ENCODE measurements at regions not wholly inside any gene's neighbourhood (a gene's known extent, or its start where the extent isn't known, plus 50 kb on each side); places are given as distances from the start of the nearest gene placed in this dataset.
"Not testable (repeated sequence)": the region's sequence is repeated elsewhere in the genome, so short reads cannot be mapped to it uniquely, and the experiment has no call there.

- H3K36me3 ChIP-seq (ENCODE audit: control insufficient read depth, insufficient read depth, low read length) = no peaks in the 10 kb centered on the region
- H3K27ac Mint-ChIP-seq = no peak overlapping the region
- H3K27me3 Mint-ChIP-seq = no peaks in the 10 kb centered on the region
- no peak overlapping the region for H3K4me3 ChIP-seq (ENCODE audit: low read depth, low read length)
- DNase-seq (no peak), ATAC-seq (ENCODE audit: low read depth in 2 of 2) (no peak)
- no peaks in the 10 kb centered on the region for H3K27me3 ChIP-seq (ENCODE audit: control insufficient read depth, insufficient read depth, low read length)
- H3K36me3 Mint-ChIP-seq = no peaks in the 10 kb centered on the region
- no peak overlapping the region for H3K4me3 Mint-ChIP-seq
- H3K4me1 Mint-ChIP-seq = peaks cover 4 to 27% (median 16%) of the 10 kb centered on the region in 4 donors
- no peaks in the 10 kb centered on the region for H3K4me1 ChIP-seq (ENCODE audit: control insufficient read depth, insufficient read depth, low read length, poor library complexity, severe bottlenecking)
- no peaks in the 10 kb centered on the region for H3K9me3 Mint-ChIP-seq
- H3K27ac ChIP-seq (ENCODE audit: insufficient read depth, low read length, poor library complexity, severe bottlenecking) = no peak overlapping the region
- no peaks in the 10 kb centered on the region for H3K9me3 ChIP-seq (ENCODE audit: control insufficient read depth in 2 of 2, low read length in 2 of 2)
These were observed 55.3 kb upstream of the ATP1B1 start for GRCh38 chr1:169051171-169051570.

- not testable (repeated sequence) for DNase-seq; H3K4me1 ChIP-seq (ENCODE audit: control insufficient read depth, insufficient read depth, low read length, poor library complexity, severe bottlenecking); H3K27me3 ChIP-seq (ENCODE audit: control insufficient read depth, insufficient read depth, low read length); H3K27ac Mint-ChIP-seq; H3K4me3 ChIP-seq (ENCODE audit: low read depth, low read length); H3K36me3 ChIP-seq (ENCODE audit: control insufficient read depth, insufficient read depth, low read length); H3K9me3 Mint-ChIP-seq; H3K4me3 Mint-ChIP-seq; H3K27me3 Mint-ChIP-seq; H3K9me3 ChIP-seq (ENCODE audit: control insufficient read depth in 2 of 2, low read length in 2 of 2); H3K36me3 Mint-ChIP-seq; ATAC-seq (ENCODE audit: low read depth in 2 of 2); H3K27ac ChIP-seq (ENCODE audit: insufficient read depth, low read length, poor library complexity, severe bottlenecking)
- peaks cover 4 to 19% (median 10%) of the 10 kb centered on the region in 4 donors for H3K4me1 Mint-ChIP-seq
These were observed 54.3 kb upstream of the ATP1B1 start for GRCh38 chr1:169052171-169052570.

GRCh38 chr1:169052727-169053126 lies 53.8 kb upstream of the ATP1B1 start:
- Mint-ChIP-seq H3K4me3 (no peak overlapping the region), H3K36me3 (no peaks in the 10 kb centered on the region), H3K27me3 (no peaks in the 10 kb centered on the region), H3K27ac (no peak overlapping the region), H3K4me1 (peaks cover 4 to 16% (median 9%) of the 10 kb centered on the region in 4 donors), H3K9me3 (no peaks in the 10 kb centered on the region)
- Histone ChIP-seq H3K27me3 (ENCODE audit: control insufficient read depth, insufficient read depth, low read length) (no peaks in the 10 kb centered on the region), H3K4me3 (ENCODE audit: low read depth, low read length) (no peak overlapping the region), H3K36me3 (ENCODE audit: control insufficient read depth, insufficient read depth, low read length) (no peaks in the 10 kb centered on the region), H3K9me3 (ENCODE audit: control insufficient read depth in 2 of 2, low read length in 2 of 2) (no peaks in the 10 kb centered on the region), H3K4me1 (ENCODE audit: control insufficient read depth, insufficient read depth, low read length, poor library complexity, severe bottlenecking) (no peaks in the 10 kb centered on the region), H3K27ac (ENCODE audit: insufficient read depth, low read length, poor library complexity, severe bottlenecking) (no peak overlapping the region)
- ATAC-seq (ENCODE audit: low read depth in 2 of 2) (no peak), DNase-seq (no peak)

GRCh38 chr1:169053196-169053595 lies 53.3 kb upstream of the ATP1B1 start:
- H3K36me3 ChIP-seq (ENCODE audit: control insufficient read depth, insufficient read depth, low read length) = no peaks in the 10 kb centered on the region
- H3K27ac ChIP-seq (ENCODE audit: insufficient read depth, low read length, poor library complexity, severe bottlenecking) = no peak overlapping the region
- H3K9me3 Mint-ChIP-seq = no peaks in the 10 kb centered on the region
- H3K4me3 Mint-ChIP-seq = no peak overlapping the region
- ATAC-seq (ENCODE audit: low read depth in 2 of 2) = no peak
- no peaks in the 10 kb centered on the region for H3K27me3 ChIP-seq (ENCODE audit: control insufficient read depth, insufficient read depth, low read length)
- H3K27me3 Mint-ChIP-seq = no peaks in the 10 kb centered on the region
- no peak overlapping the region for H3K27ac Mint-ChIP-seq
- H3K36me3 Mint-ChIP-seq = no peaks in the 10 kb centered on the region
- no peak for DNase-seq
- no peaks in the 10 kb centered on the region for H3K9me3 ChIP-seq (ENCODE audit: control insufficient read depth in 2 of 2, low read length in 2 of 2)
- H3K4me3 ChIP-seq (ENCODE audit: low read depth, low read length) = no peak overlapping the region
- H3K4me1 ChIP-seq (ENCODE audit: control insufficient read depth, insufficient read depth, low read length, poor library complexity, severe bottlenecking) = no peaks in the 10 kb centered on the region
- peaks cover 4 to 13% (median 9%) of the 10 kb centered on the region in 4 donors for H3K4me1 Mint-ChIP-seq
